ENCODE measurements at regions not wholly inside any gene's neighbourhood (a gene's known extent, or its start where the extent isn't known, plus 50 kb on each side); places are given as distances from the start of the nearest gene placed in this dataset.

- Histone ChIP-seq H3K4me2 (ENCODE audit: control insufficient read depth, insufficient read depth) (no peak overlapping the region), H3K36me3 (ENCODE audit: control insufficient read depth in 2 of 2, insufficient read depth in 2 of 2, low read length in 1 of 2) (no peaks in the 10 kb centered on the region), H3K9ac (ENCODE audit: control insufficient read depth, insufficient read depth, low read length) (no peak overlapping the region), H3K4me1 (ENCODE audit: control insufficient read depth, insufficient read depth, low read length) (no peaks in the 10 kb centered on the region), H3K27me3 (replicated peaks in 1 of 2; ENCODE audit: control insufficient read depth in 2 of 2, insufficient read depth in 2 of 2, low read length in 1 of 2) (no peaks in the 10 kb centered on the region), H2AFZ (ENCODE audit: control insufficient read depth, low read depth, low read length) (no peak overlapping the region), H4K20me1 (ENCODE audit: control insufficient read depth, insufficient read depth) (no peaks in the 10 kb centered on the region), H3K27ac (ENCODE audit: control insufficient read depth, insufficient read depth) (no peak overlapping the region), H3K9me3 (replicated peaks; ENCODE audit: control insufficient read depth, insufficient read depth, low read length) (no peaks in the 10 kb centered on the region), H3K79me2 (ENCODE audit: control insufficient read depth, insufficient read depth, low read length) (no peaks in the 10 kb centered on the region), H3K4me3 (no peak overlapping the region)
- BruUV-seq (replicated peaks) = no TSS peak
- ChIA-PET CTCF (no interaction called here), POLR2A (no interaction called here), RAD21 (ENCODE audit: unreplicated experiment) (no interaction called here), SMC1A (ENCODE audit: uncharacterized antibody, unreplicated experiment) (no interaction called here)
- TF ChIP-seq MXI1 (IDR thresholded peaks at IDR 0.05; ENCODE audit: low read depth, low read length) (no peak), EED (IDR thresholded peaks at IDR 0.05; ENCODE audit: low read depth) (no peak), GATAD2B (conservative IDR thresholded peaks at IDR 0.05; ENCODE audit: low read depth) (no peak), E2F4 (IDR thresholded peaks at IDR 0.05; ENCODE audit: low read depth, low read length) (no peak), BMI1 (IDR thresholded peaks at IDR 0.05; ENCODE audit: borderline replicate concordance) (no peak), MTA2 (IDR thresholded peaks at IDR 0.05; ENCODE audit: low read depth) (no peak), NFYB (IDR thresholded peaks at IDR 0.05; ENCODE audit: insufficient read depth, low read depth, low read length) (no peak), HDAC6 (IDR thresholded peaks at IDR 0.05; ENCODE audit: unreplicated experiment) (no peak), POU2F2 (IDR thresholded peaks at IDR 0.05; ENCODE audit: borderline replicate concordance, low read depth, low read length) (no peak), SRF (IDR thresholded peaks at IDR 0.05; ENCODE audit: low read depth in 2 of 2, low read length in 2 of 2) (no peak), SP1 (IDR thresholded peaks at IDR 0.05; ENCODE audit: low read depth, low read length) (no peak), NKRF (conservative IDR thresholded peaks at IDR 0.05) (no peak), SMAD5 (IDR thresholded peaks at IDR 0.05; ENCODE audit: low read depth) (no peak), ZBED1 (IDR thresholded peaks at IDR 0.05; ENCODE audit: borderline replicate concordance) (no peak), EZH2 (IDR thresholded peaks at IDR 0.05; ENCODE audit: borderline replicate concordance, control insufficient read depth, low read depth, low read length) (no peak), RAD51 (IDR thresholded peaks at IDR 0.05) (no peak), RB1 (IDR thresholded peaks at IDR 0.05; ENCODE audit: borderline replicate concordance) (no peak)
- WGBS (ENCODE audit: insufficient coverage, insufficient replicate concordance, low lambda C conversion rate, missing lambda C conversion rate) = 4% methylated on average over 5 of the region's 5 CpGs
- in situ Hi-C loops (cut with MboI) = no loop called here
- FAIRE-seq (no peak), DNase-seq (ENCODE audit: low read depth, low spot score) (no peak), ATAC-seq (no peak)
- intact Hi-C loops (cut with micrococcal nuclease; ENCODE audit: unreplicated experiment) = no loop called here
Measured at GRCh38 chr15:91552555-91552954, 301.0 kb upstream of the SLCO3A1 start.
